ENCODE measurements at regions not wholly inside any gene's neighbourhood (a gene's known extent, or its start where the extent isn't known, plus 50 kb on each side); places are given as distances from the start of the nearest gene placed in this dataset.

- no peak for TF ChIP-seq CTCF (IDR thresholded peaks at IDR 0.05; ENCODE audit: low read depth, low read length)
- no peak for TF ChIP-seq EZH2phosphoT487 (IDR thresholded peaks at IDR 0.05; ENCODE audit: low read depth)
Measured at GRCh38 chr17:63358956-63359355, 87.2 kb downstream of the CYB561 start.

Data from OCI-LY3 (cell line).